Heart right ventricle (tissue), 16 donors: ENCODE measurements at regions not wholly inside any gene's neighbourhood (a gene's known extent, or its start where the extent isn't known, plus 50 kb on each side); places are given as distances from the start of the nearest gene placed in this dataset.

Experiments used
- ATAC-seq, 8 donors: fragments of 200-7000 bp; cut with Tn5 transposase; one replicate each; pipeline ENCODE4 v1.9.1; 2020; ENCODE audit warnings: mild to moderate bottlenecking in 8 of 8, moderate library complexity in 8 of 8, moderate number of reproducible peaks in 1 of 8
- DNase-seq, 2 donors: peaks; one replicate each; pipeline ENCODE4 v3.0.0-alpha.2; 2020
- H3K27ac ChIP-seq, 10 donors: fragments of 200-600 bp; sonication (generic) in 2 of 10; one replicate each; pipeline versions ENCODE4 v1.5.0 to v1.8.0; 2020 to 2022; ENCODE audit warnings: mild to moderate bottlenecking in 3 of 10
- H3K27me3 ChIP-seq, 7 donors: fragments of 200-600 bp; one replicate each; pipeline ENCODE4 v1.8.0; 2021 to 2022; ENCODE audit warnings: mild to moderate bottlenecking in 2 of 7
- H3K36me3 ChIP-seq, 9 donors: fragments of 200-600 bp; sonication (generic) in 1 of 9; one replicate each; pipeline versions ENCODE4 v1.5.0 to v1.8.0; 2020 to 2022; ENCODE audit warnings: mild to moderate bottlenecking in 2 of 9
- H3K4me1 ChIP-seq, 9 donors: fragments of 200-600 bp; sonication (generic) in 1 of 9; one replicate each; pipeline versions ENCODE4 v1.5.0 to v1.8.0; 2020 to 2022; ENCODE audit warnings: mild to moderate bottlenecking in 4 of 9
- H3K4me3 ChIP-seq, 10 donors: fragments of 200-600 bp; sonication (generic) in 2 of 10; one replicate each; pipeline versions ENCODE4 v1.5.0 to v1.8.0; 2020 to 2022; ENCODE audit warnings: mild to moderate bottlenecking in 7 of 10, moderate library complexity in 2 of 10
- H3K9me3 ChIP-seq, 11 donors: fragments of 200-600 bp in 10 of 11; sonication (generic) in 2 of 11; one replicate each; pipeline versions ENCODE4 v1.5.0 to v1.8.0; 2013 to 2022; ENCODE audit warnings: mild to moderate bottlenecking in 2 of 11, control low read depth in 1 of 11, moderate library complexity in 1 of 11
- WGBS, 2 donors: extraction: QIAGEN DNeasy Blood & Tissue Kit; methylation state at CpG; one replicate each; pipeline ENCODE4 v1.1.7; 2013; ENCODE audit warnings: inconsistent platforms in 1 of 2; 5-methylcytosine and 5-hydroxymethylcytosine counted together
- intact Hi-C, 10 donors: fragments of 100-400 bp; cut with DNase I; formaldehyde crosslinking; loops; one replicate each; pipeline versions ENCODE4 v1.11.1 to v1.14.2; 2022
- TF ChIP-seq, protein P1 (sequence below), 9 donors: fragments of 200-600 bp; sonication (generic) in 2 of 9; IDR thresholded peaks; one replicate each; pipeline versions ENCODE4 v1.5.0 to v1.8.0; 2021 to 2022; ENCODE audit warnings: antibody characterized with exemption in 9 of 9, mild to moderate bottlenecking in 5 of 9, moderate library complexity in 1 of 9
- donor health status: Arrhythmogenic right ventricular cardiomyopathy.
- donor health status: ischemic (EF 13 %, LVEDD 7.1; RV severe dilation, severe dysfunction).
- donor health status: healthy with polysubstance abuse.
- donor health status: DM: no; HTN: yes; CAD: no.
- donor health status: DM: no; HTN: no; CAD: no.
- donor health status: ischemic (EF 25% LVEDD 6.9; RV normal size, moderate dysfunction).
- donor health status: ischemic (EF 25% LVEDD 5.7; RV mildly dilated, moderate dysfunction).
- donor health status: healthy.
- donor health status: DM: yes; HTN: yes; CAD: no.
- donor health status: Ischemic cardiomyopathy.
- donor health status: ischemic (EF 35%, LVEDD 5.7; RV mildly dilated, moderate dysfunction).
- donor health status: nonischemic (EF 11% LVEDD 7.7; RV severe dilation, severe dysfunction).
- donor health status: DM: yes; HTN: yes; CAD: no.
- donor health status: PGD.
- donor health status: ischemic (EF 29% LVEDD 5.4; RV normal size, mild dysfunction).
- donor health status: nonischemic (EF 23%, LVEDD 6.1; RV moderate dilation, normal function).

DNA sequence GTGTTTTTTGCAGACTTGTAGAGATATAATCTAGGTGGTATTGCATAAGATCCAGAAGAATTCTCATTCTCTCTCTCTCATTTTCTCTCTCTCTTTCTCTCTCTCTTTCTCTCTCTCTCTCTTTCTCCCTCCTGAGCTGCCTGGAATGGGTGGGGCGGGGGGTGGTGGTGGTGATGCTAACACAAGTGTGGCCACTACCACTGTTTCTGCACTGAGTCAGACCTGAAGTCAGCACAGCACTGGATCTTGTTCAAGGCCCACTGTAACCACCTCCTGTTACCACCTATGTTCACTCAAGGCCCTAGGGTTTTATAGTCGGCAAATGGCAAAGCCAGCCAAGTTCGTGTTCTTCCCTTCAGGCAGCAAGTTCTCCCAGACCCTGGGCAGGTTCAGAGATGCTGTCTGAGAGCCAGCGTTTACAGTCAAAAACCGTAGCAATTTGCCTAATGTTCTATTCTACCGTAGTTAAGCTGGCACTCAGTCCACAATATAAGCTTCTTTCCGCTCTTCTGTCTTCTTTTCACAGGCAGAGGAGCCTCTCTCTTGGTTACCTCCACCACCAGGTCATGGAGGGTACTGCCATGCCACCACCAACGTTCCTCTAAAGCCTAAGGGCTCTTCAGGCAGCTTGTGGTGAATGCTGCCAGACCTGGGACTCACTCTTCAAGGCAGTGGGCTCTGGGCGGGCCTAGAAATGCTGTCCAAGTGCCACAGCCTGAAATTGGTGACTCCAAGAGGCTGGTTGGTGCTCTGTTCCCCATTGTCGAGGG is 235.7 kb upstream of the PRR16 start:
- no peaks in the 10 kb centered on the region for H3K4me1 ChIP-seq
- no peaks in the 10 kb centered on the region for H3K36me3 ChIP-seq
- intact Hi-C loops: no loop called here
- 70 to 84% methylated on average over 10 of the region's 10 CpGs for WGBS, 2 donors
- no peaks in the 10 kb centered on the region for H3K27me3 ChIP-seq
- DNase-seq: no peak
- TF ChIP-seq, protein P1, sequence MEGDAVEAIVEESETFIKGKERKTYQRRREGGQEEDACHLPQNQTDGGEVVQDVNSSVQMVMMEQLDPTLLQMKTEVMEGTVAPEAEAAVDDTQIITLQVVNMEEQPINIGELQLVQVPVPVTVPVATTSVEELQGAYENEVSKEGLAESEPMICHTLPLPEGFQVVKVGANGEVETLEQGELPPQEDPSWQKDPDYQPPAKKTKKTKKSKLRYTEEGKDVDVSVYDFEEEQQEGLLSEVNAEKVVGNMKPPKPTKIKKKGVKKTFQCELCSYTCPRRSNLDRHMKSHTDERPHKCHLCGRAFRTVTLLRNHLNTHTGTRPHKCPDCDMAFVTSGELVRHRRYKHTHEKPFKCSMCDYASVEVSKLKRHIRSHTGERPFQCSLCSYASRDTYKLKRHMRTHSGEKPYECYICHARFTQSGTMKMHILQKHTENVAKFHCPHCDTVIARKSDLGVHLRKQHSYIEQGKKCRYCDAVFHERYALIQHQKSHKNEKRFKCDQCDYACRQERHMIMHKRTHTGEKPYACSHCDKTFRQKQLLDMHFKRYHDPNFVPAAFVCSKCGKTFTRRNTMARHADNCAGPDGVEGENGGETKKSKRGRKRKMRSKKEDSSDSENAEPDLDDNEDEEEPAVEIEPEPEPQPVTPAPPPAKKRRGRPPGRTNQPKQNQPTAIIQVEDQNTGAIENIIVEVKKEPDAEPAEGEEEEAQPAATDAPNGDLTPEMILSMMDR (IDR thresholded peaks at IDR 0.05): no peak
- no peak overlapping the region for H3K4me3 ChIP-seq
- peaks cover 0 to 25% (median 0%) of the 10 kb centered on the region in 11 donors for H3K9me3 ChIP-seq
- no peak overlapping the region for H3K27ac ChIP-seq
- no peak for ATAC-seq

DNA sequence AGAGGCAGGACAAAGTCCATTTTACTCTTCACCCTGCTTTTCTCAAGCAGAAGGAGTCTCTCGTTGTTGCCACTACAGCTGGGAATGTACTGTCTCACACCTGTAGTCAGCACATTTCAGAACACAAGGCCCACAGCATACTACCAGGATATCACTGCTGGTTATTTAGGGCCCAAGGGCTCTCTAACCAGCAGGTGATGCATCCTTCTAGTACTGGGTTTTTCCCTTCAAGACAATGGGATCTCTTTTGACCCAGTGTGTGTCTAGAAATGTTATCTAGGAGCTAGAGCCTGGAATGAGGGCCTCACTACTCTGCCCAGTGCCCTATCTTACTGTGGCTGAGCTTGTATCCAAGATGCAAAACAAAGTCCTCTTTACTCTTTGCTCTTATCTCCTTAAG is 235.1 kb upstream of the PRR16 start:
- no peak for ATAC-seq
- no peak for DNase-seq
- Histone ChIP-seq H3K36me3 (no peaks in the 10 kb centered on the region), H3K4me1 (no peaks in the 10 kb centered on the region), H3K27me3 (no peaks in the 10 kb centered on the region), H3K27ac (no peak overlapping the region), H3K4me3 (no peak overlapping the region), H3K9me3 (peaks cover 0 to 25% (median 0%) of the 10 kb centered on the region in 11 donors)
- intact Hi-C loops: no loop called here
- TF ChIP-seq, protein P1 (IDR thresholded peaks at IDR 0.05): no peak
- WGBS, 2 donors: 79 to 95% methylated on average over 1 of the region's 1 CpG

DNA sequence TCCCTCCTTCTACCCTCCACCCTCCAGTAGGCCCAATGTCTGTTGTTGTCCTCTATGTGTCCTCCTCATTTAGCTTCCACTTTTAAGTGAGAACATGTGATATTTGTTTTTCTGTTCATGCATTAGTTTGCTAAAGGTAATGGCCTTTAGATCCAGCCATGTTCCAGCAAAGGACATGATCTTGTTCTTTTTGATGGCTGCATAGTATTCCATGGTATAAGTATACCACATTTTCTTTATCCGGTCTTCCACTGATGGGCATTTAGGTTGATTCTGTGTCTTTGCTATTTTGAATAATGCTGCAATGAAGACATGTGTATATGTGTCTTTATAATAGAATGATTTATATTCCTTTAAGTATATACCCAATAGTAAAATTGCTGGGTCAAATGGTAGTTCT is 232.5 kb upstream of the PRR16 start:
- 95 to 100% methylated on average over 1 of the region's 1 CpG for WGBS, 2 donors
- ATAC-seq (no peak), DNase-seq (no peak)
- Histone ChIP-seq H3K4me3 (no peak overlapping the region), H3K36me3 (no peaks in the 10 kb centered on the region), H3K27me3 (no peaks in the 10 kb centered on the region), H3K9me3 (peaks cover 0 to 35% (median 4%) of the 10 kb centered on the region in 11 donors), H3K27ac (no peak overlapping the region), H3K4me1 (no peaks in the 10 kb centered on the region)
- intact Hi-C loops: no loop called here
- TF ChIP-seq, protein P1 (IDR thresholded peaks at IDR 0.05): no peak

GRCh38 chr5:120236360-120236759 is 227.7 kb upstream of the PRR16 start:
- peaks cover 0 to 10% (median 0%) of the 10 kb centered on the region in 9 donors for H3K4me1 ChIP-seq
- no peak overlapping the region for H3K4me3 ChIP-seq
- peaks cover 0 to 22% (median 4%) of the 10 kb centered on the region in 11 donors for H3K9me3 ChIP-seq
- no peak for DNase-seq
- no peak for ATAC-seq
- TF ChIP-seq, protein P1 (IDR thresholded peaks at IDR 0.05): no peak
- no peaks in the 10 kb centered on the region for H3K36me3 ChIP-seq
- intact Hi-C loops: no loop called here
- 79 to 87% methylated on average over 3 of the region's 3 CpGs for WGBS, 2 donors
- no peaks in the 10 kb centered on the region for H3K27me3 ChIP-seq
- H3K27ac ChIP-seq: no peak overlapping the region
